GM12874 (cell line): ENCODE measurements at regions not wholly inside any gene's neighbourhood (a gene's known extent, or its start where the extent isn't known, plus 50 kb on each side); places are given as distances from the start of the nearest gene placed in this dataset.

ENCODE experiments used
- CTCF ChIP-seq: IDR thresholded peaks from 2 replicates; pipeline ENCODE4 v1.5.1; 2011; ENCODE audit warnings: low read depth, mild to moderate bottlenecking, control low read depth, low read length, moderate library complexity; ENCODE audit not compliant: insufficient read depth

DNA sequence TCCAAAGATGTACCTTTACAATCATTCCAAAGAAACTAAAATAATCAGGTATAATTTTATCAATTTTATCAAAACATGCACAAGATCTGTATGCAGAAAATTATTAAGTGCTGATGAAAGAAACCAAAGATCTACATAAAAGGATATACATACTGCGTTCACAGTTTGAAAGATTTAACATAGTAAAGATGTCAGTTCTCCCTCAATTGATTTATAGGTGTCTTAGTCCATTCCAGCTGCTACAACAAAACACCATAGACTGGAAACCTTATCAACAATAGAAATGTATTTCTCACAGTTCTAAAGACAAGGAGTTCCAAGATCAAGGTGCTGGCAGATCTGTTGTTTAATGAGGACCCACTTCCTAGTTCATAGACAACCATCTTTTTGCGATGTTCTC lies 189.0 kb upstream of the CCDC54 start:
- TF ChIP-seq CTCF: no peak

GRCh38 chr3:107189158-107189791 lies 188.0 kb upstream of the CCDC54 start:
- TF ChIP-seq CTCF: no peak

- TF ChIP-seq CTCF: no peak
Measured at GRCh38 chr3:107193116-107193515, 184.1 kb upstream of the CCDC54 start.

- no peak for TF ChIP-seq CTCF
Measured at GRCh38 chr3:107198581-107199181, 178.6 kb upstream of the CCDC54 start.

GRCh38 chr3:107201146-107201545 lies 176.1 kb upstream of the CCDC54 start:
- no peak for TF ChIP-seq CTCF

DNA sequence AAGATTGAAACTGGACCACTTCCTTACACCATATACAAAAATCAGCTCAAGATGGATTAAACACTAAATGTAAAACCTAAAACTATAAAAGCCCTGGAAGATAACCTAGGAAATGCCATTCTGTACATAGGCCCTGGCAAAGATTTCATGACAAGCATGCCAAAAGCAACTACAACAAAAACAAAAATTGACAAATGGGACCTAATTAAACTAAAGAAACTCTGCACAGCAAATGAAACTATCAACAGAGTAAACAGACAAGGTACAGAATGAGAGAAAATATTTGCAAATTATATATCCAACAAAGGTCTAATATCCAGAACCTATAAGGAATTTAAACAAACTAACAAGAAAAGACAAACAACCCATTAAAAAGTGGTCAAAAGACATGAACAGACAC lies 173.1 kb upstream of the CCDC54 start:
- TF ChIP-seq CTCF: no peak

GRCh38 chr3:107205358-107205757 lies 171.9 kb upstream of the CCDC54 start:
- TF ChIP-seq CTCF: no peak
